ENCODE measurements at regions not wholly inside any gene's neighbourhood (a gene's known extent, or its start where the extent isn't known, plus 50 kb on each side); places are given as distances from the start of the nearest gene placed in this dataset.

DNA sequence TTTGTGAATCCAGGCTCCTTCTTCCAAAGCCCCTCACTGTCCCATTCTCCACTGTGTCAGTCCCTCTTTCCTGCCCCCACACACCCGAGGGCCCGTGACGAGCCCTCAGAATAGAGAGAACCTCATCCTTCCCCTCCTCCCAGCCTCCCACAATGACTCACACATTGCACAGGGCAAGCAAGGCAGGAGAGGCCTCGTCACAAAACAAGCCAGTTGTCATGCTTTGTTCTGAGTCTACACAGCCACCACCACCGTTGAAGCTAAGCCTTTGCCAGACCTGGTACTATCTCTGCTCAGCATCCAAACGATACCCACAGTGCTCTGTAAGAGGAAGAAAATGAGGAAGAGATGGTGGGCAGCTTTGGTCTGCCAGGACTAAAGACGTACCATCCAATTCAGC is 142.2 kb upstream of the ZNF366 start:
- no CpG with 5 or more reads among the region's 7 CpGs for WGBS (ENCODE audit: extremely low coverage, insufficient read length, low lambda C conversion rate)

More for the DNA sequence above, 142.2 kb upstream of the ZNF366 start:
- no peak for TF ChIP-seq CTCF (conservative IDR thresholded peaks at IDR 0.05)
- Histone ChIP-seq H3K27me3 (ENCODE audit: insufficient read depth, low read length) (no peaks in the 10 kb centered on the region), H3K4me1 (ENCODE audit: insufficient read depth, low read length) (no peaks in the 10 kb centered on the region), H4K91ac (ENCODE audit: insufficient read length, low read depth, low read length) (no peak overlapping the region), H3K79me1 (ENCODE audit: insufficient read depth, low read depth, low read length, poor library complexity, severe bottlenecking) (no peaks in the 10 kb centered on the region), H2AK5ac (ENCODE audit: insufficient read length, low read length) (no peak overlapping the region), H3K9ac (ENCODE audit: extremely low read depth, insufficient read length, low read length) (no peak overlapping the region), H4K8ac (replicated peaks; ENCODE audit: insufficient read length, low read depth, low read length) (no peak overlapping the region), H3K4ac (ENCODE audit: low read depth, low read length) (no peak overlapping the region), H2BK20ac (ENCODE audit: low read depth, low read length, poor library complexity, severe bottlenecking) (no peak overlapping the region), H3K79me2 (ENCODE audit: insufficient read depth, low read length) (no peaks in the 10 kb centered on the region), H4K5ac (ENCODE audit: insufficient read length, low read depth, low read length) (no peak overlapping the region), H4K20me1 (ENCODE audit: control insufficient read depth, insufficient read depth, insufficient read length) (no peaks in the 10 kb centered on the region), H2BK120ac (ENCODE audit: low read depth, low read length, poor library complexity, severe bottlenecking) (no peak overlapping the region), H3K9me3 (ENCODE audit: control insufficient read depth, low read depth, low read length) (no peaks in the 10 kb centered on the region), H2BK12ac (ENCODE audit: insufficient read length, low read depth, low read length) (no peak overlapping the region), H3K27ac (ENCODE audit: insufficient read length, low read depth, low read length) (no peak overlapping the region), H3K56ac (ENCODE audit: insufficient read length, low read depth, low read length) (no peak overlapping the region), H3K23ac (ENCODE audit: insufficient read length, low read depth, low read length) (no peak overlapping the region), H3K4me2 (ENCODE audit: insufficient read depth, insufficient read length, low read length) (no peak overlapping the region), H2BK15ac (ENCODE audit: low read depth, low read length) (no peak overlapping the region), H3K23me2 (ENCODE audit: insufficient read length, low read depth, low read length, poor library complexity, severe bottlenecking) (no peaks in the 10 kb centered on the region), H3K18ac (ENCODE audit: insufficient read length, low read depth, low read length) (no peak overlapping the region), H2AFZ (ENCODE audit: low read length) (no peak overlapping the region), H3T11ph (ENCODE audit: low read length) (no peak overlapping the region), H2BK5ac (ENCODE audit: insufficient read length, low read length) (no peak overlapping the region), H3K14ac (ENCODE audit: insufficient read depth, low read length) (no peak overlapping the region)
- DNase-seq, result no peak
- H3K4me1 Mint-ChIP-seq, result peaks cover 10 to 12% of the 10 kb centered on the region in 2 experiments
- no peaks in the 10 kb centered on the region for H3K36me3 Mint-ChIP-seq (ENCODE audit: insufficient read depth in 1 of 3, low read depth in 3 of 3)
- no peaks in the 10 kb centered on the region for H3K9me3 Mint-ChIP-seq
- H3K27ac Mint-ChIP-seq, result peak overlapping the region in 1 of 3 experiments; percentile 31; a peak in 1 of 7 replicates
- no peaks in the 10 kb centered on the region for H3K27me3 Mint-ChIP-seq (ENCODE audit: low read depth)
- H3K4me3 Mint-ChIP-seq, result no peak overlapping the region

Data from H9 (cell line).